NT2/D1 (cell line): ENCODE measurements at regions not wholly inside any gene's neighbourhood (a gene's known extent, or its start where the extent isn't known, plus 50 kb on each side); places are given as distances from the start of the nearest gene placed in this dataset.

Source experiments
- DNase-seq: peaks from one replicate; pipeline ENCODE4 v3.0.0-alpha.2; 2011; ENCODE audit warnings: low read depth, low spot score
- H3K27me3 ChIP-seq: 2 replicates; pipeline ENCODE4 v1.6.0; 2011; ENCODE audit warnings: mild to moderate bottlenecking; ENCODE audit not compliant: insufficient read length, insufficient read depth
- H3K36me3 ChIP-seq: 2 replicates; pipeline ENCODE4 v1.6.1; 2011; ENCODE audit warnings: mild to moderate bottlenecking, low read length, mixed read lengths; ENCODE audit not compliant: insufficient read depth, insufficient read length
- H3K4me1 ChIP-seq: 2 replicates; pipeline ENCODE4 v1.5.1; 2011; ENCODE audit not compliant: insufficient read depth, insufficient read length
- H3K4me3 ChIP-seq: 2 replicates; pipeline ENCODE4 v1.5.1; 2011; ENCODE audit warnings: low read depth; ENCODE audit not compliant: insufficient read length
- H3K9ac ChIP-seq: 2 replicates; pipeline ENCODE4 v1.6.0; 2011; ENCODE audit warnings: low read depth; ENCODE audit not compliant: insufficient read length
- H3K9me3 ChIP-seq: 2 replicates; pipeline ENCODE4 v1.5.1; 2011; ENCODE audit warnings: mild to moderate bottlenecking, low read length; ENCODE audit not compliant: insufficient read depth
- SUZ12 ChIP-seq: IDR thresholded peaks from 2 replicates; pipeline ENCODE4 v1.6.1; 2011; ENCODE audit not compliant: insufficient read length, insufficient read depth; ENCODE audit errors: extremely low read depth
- YY1 ChIP-seq: IDR thresholded peaks from 2 replicates; pipeline ENCODE4 v1.6.1; 2011; ENCODE audit not compliant: insufficient read length, insufficient read depth
- ZNF274 ChIP-seq: IDR thresholded peaks from 2 replicates; pipeline ENCODE4 v1.6.1; 2011; ENCODE audit warnings: mild to moderate bottlenecking, low read depth, low read length

DNA sequence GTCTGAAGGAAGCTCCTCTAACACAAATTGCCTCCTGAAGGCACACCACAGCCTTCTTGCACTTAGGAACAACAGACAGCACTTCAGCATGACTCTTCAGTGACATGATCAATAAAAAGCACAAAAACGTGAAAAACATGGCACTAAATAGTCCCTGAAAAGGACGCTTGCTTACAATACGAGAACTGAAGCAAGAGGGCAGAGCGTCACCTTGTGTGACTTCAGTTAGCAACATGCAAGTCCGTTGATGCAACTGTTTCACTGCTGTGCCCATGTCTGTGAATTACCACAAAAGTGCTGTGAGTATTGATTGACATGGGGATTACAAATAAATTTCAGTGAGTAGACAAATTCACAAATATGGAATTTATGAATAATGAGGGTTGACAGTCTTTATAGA is 219.9 kb upstream of the GAS1 start:
- H3K4me1 ChIP-seq, result no peaks in the 10 kb centered on the region
- no peak for TF ChIP-seq ZNF274
- TF ChIP-seq YY1, result no peak
- TF ChIP-seq SUZ12, result no peak
- DNase-seq, result no peak
- no peaks in the 10 kb centered on the region for H3K9me3 ChIP-seq
- H3K27me3 ChIP-seq, result no peaks in the 10 kb centered on the region
- no peak overlapping the region for H3K4me3 ChIP-seq
- no peak overlapping the region for H3K9ac ChIP-seq
- H3K36me3 ChIP-seq, result no peaks in the 10 kb centered on the region

DNA sequence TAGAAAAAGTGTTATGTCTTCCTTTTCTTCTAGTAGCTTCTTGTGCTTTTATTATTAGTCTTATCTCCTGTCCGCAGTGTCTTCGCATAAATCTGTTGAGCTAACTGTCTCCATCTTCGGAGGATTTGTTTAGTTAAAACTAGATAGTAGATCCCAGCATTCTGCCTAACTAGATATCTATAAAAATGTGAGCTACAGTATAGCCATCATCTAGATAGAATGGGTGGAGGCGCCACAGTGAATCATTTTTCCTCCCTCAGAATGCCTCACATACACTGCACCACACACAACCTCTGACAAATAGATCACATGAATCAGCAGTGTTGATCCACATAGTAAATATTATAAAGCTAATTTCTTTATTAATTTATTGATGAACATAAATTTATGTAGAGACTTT is 220.3 kb upstream of the GAS1 start:
- DNase-seq, result no peak
- Histone ChIP-seq H3K4me3 (no peak overlapping the region), H3K9ac (no peak overlapping the region), H3K4me1 (no peaks in the 10 kb centered on the region), H3K9me3 (no peaks in the 10 kb centered on the region), H3K27me3 (no peaks in the 10 kb centered on the region), H3K36me3 (no peaks in the 10 kb centered on the region)
- TF ChIP-seq SUZ12 (no peak), YY1 (no peak), ZNF274 (no peak)

DNA sequence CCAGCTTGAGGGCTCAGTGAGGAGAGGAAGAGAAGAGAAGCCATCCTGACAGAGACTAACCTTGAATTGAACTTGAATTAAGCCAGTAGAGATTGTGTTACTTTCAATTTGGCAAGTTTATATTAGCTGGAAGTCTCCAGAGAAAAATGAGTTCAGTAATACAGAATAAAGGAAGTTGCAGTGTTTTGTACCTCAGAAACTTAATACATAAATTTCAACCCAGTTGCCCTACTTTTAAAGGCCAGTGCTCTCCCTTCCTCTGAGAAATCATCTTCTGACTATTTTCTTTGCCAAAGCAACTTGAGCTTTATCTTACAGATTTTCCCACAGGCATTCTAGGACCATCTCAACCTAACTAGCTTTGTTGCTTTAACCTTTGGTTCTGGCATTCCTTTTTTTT is 231.0 kb upstream of the GAS1 start:
- TF ChIP-seq SUZ12 (no peak), YY1 (no peak), ZNF274 (no peak)
- no peaks in the 10 kb centered on the region for H3K36me3 ChIP-seq
- H3K9ac ChIP-seq, result no peak overlapping the region
- H3K9me3 ChIP-seq, result no peaks in the 10 kb centered on the region
- no peaks in the 10 kb centered on the region for H3K27me3 ChIP-seq
- DNase-seq, result no peak
- no peaks in the 10 kb centered on the region for H3K4me1 ChIP-seq
- no peak overlapping the region for H3K4me3 ChIP-seq

DNA sequence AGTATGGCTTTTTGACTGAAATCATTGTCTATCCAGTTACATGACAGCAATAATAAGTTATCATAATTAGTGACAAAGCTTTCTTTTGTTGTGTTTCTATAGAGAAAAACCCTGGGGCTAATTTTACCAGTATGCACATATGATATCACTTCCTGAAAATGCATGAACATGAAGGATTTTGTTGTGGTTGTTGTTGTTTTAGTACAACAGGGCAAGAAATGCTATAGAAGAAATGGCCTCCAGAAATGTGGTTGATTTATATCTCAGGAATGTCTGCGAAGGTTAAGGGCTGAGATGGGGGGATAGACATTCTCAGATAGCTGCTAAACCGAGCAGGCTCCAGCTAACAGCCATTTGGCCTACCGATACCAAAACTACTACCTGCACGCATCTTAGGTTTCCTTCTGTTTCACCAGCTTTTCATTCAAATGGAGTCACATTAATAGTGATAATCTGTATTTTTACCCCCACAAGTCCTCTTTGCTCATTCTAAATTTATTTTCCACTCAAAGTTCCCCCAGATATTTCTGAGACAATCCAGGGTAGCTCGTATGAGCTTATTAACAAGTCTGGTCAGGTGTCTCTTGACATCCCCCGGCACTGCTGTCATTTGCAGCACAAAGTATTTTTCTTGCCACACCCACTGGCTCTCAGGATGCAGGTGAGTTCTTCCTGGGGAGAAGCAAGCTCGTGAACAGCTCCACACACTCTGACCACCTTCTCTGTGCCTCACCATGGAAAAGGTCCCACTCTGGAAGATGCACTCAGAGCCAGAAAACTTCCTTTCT is 232.4 kb upstream of the GAS1 start:
- TF ChIP-seq YY1, result no peak
- TF ChIP-seq SUZ12, result no peak
- Histone ChIP-seq H3K4me3 (no peak overlapping the region), H3K4me1 (no peaks in the 10 kb centered on the region), H3K9me3 (no peaks in the 10 kb centered on the region), H3K27me3 (no peaks in the 10 kb centered on the region), H3K36me3 (no peaks in the 10 kb centered on the region), H3K9ac (no peak overlapping the region)
- no peak for DNase-seq

DNA sequence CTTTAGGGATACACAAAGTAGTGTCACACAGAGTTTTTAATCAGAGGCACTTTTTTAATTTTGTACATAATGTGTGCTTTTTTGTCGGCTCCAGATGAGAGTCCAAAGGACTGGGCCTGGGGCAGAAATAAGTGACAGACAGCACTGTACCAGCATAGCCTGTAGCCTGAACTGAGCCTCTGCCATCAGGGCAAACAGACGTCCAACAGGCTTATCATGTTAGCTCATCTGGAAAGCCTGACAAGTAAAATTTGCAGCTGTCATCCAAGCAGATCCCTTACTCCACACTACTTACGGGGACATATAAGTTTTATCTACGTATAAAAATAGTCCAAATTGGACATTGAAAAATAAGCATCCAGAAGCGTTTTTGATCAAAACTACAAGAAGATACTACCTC is 233.1 kb upstream of the GAS1 start:
- Histone ChIP-seq H3K27me3 (no peaks in the 10 kb centered on the region), H3K4me3 (no peak overlapping the region), H3K9ac (no peak overlapping the region), H3K36me3 (no peaks in the 10 kb centered on the region), H3K4me1 (no peaks in the 10 kb centered on the region), H3K9me3 (no peaks in the 10 kb centered on the region)
- TF ChIP-seq ZNF274 (no peak), YY1 (no peak), SUZ12 (no peak)
- DNase-seq, result no peak

DNA sequence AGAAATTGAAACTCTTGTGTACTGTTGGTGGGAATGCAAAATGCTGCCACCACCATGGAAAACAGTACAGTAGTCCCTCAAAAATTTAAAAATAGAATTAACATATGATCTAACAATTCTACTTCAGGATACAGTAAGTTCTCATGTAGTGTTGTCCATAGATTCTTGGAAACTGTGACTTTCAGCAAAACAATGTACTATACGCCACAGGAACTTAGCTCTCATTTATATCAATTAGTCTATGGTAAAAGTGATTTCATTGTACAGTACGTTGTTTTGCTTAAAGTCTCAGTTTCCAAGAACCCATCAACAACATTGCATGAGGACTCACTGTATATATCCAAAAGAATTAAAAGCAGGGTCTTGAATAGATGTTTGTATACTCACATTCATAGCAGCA is 233.5 kb upstream of the GAS1 start:
- no peak for DNase-seq
- H3K4me1 ChIP-seq, result no peaks in the 10 kb centered on the region

DNA sequence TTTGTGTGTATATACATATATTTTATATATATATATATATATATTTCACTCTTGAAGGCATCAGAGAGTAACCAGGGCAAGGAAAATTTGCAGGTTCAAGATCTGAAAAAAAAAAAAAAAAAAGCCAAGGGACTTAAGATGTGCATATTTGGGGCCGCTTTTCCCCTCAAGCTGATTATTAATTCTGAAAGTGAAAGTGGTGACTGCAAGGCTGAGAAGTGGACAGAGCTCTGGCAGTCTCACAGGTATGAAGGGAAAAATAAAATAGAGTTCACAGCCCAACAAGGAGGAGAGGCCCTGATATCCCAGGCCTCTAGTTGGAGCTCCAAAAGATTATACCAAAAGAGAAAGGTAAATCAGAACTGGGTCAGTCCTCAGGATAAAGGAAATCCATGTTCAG is 234.4 kb upstream of the GAS1 start:
- Histone ChIP-seq H3K27me3 (no peaks in the 10 kb centered on the region), H3K4me1 (no peaks in the 10 kb centered on the region), H3K9me3 (no peaks in the 10 kb centered on the region), H3K9ac (no peak overlapping the region), H3K4me3 (no peak overlapping the region), H3K36me3 (no peaks in the 10 kb centered on the region)
- DNase-seq, result no peak
- TF ChIP-seq ZNF274 (no peak), YY1 (no peak), SUZ12 (no peak)

More for the DNA sequence above, 233.5 kb upstream of the GAS1 start:
- Histone ChIP-seq H3K9ac (no peak overlapping the region), H3K36me3 (no peaks in the 10 kb centered on the region), H3K4me3 (no peak overlapping the region), H3K9me3 (no peaks in the 10 kb centered on the region), H3K27me3 (no peaks in the 10 kb centered on the region)
- TF ChIP-seq SUZ12 (no peak), YY1 (no peak), ZNF274 (no peak)
